Fibroblast of mammary gland (primary cell): ENCODE measurements at regions not wholly inside any gene's neighbourhood (a gene's known extent, or its start where the extent isn't known, plus 50 kb on each side); places are given as distances from the start of the nearest gene placed in this dataset.

Experiments
- DNase-seq: peaks from one replicate; pipeline ENCODE4 v3.0.0-alpha.2; 2010; ENCODE audit warnings: low read depth
- H3K4me3 ChIP-seq: 2 replicates; pipeline ENCODE4 v1.5.1; 2011; ENCODE audit warnings: low read depth, mild to moderate bottlenecking, low read length, moderate library complexity; ENCODE audit not compliant: control insufficient read depth
- CTCF ChIP-seq: conservative IDR thresholded peaks from 2 replicates; pipeline ENCODE4 v1.5.1; 2011; ENCODE audit warnings: low read depth, low read length, inconsistent platforms; ENCODE audit not compliant: control insufficient read depth, insufficient read depth

GRCh38 chr11:91596111-91596510, 628.5 kb upstream of the FAT3 start:
- DNase-seq: no peak
- TF ChIP-seq CTCF: no peak

GRCh38 chr11:91591021-91591420, 633.6 kb upstream of the FAT3 start:
- no peak for DNase-seq
- no peak for TF ChIP-seq CTCF
- no peak overlapping the region for H3K4me3 ChIP-seq

More at GRCh38 chr11:91596111-91596510, 628.5 kb upstream of the FAT3 start:
- H3K4me3 ChIP-seq: no peak overlapping the region

GRCh38 chr11:91587131-91587530, 637.5 kb upstream of the FAT3 start:
- H3K4me3 ChIP-seq: no peak overlapping the region
- TF ChIP-seq CTCF: no peak
- no peak for DNase-seq

GRCh38 chr11:91585035-91585801, 639.4 kb upstream of the FAT3 start:
- no peak for DNase-seq
- no peak overlapping the region for H3K4me3 ChIP-seq
- TF ChIP-seq CTCF: no peak

GRCh38 chr11:91563176-91563575, 661.4 kb upstream of the FAT3 start:
- TF ChIP-seq CTCF: no peak
- no peak overlapping the region for H3K4me3 ChIP-seq
- DNase-seq: no peak

- no peak for TF ChIP-seq CTCF
- H3K4me3 ChIP-seq: no peak overlapping the region
- no peak for DNase-seq
Observed at GRCh38 chr11:91560434-91560833, 664.2 kb upstream of the FAT3 start.

- H3K4me3 ChIP-seq: no peak overlapping the region
- DNase-seq: no peak
- TF ChIP-seq CTCF: no peak
Observed at GRCh38 chr11:91538065-91538464, 686.6 kb upstream of the FAT3 start.
